ENCODE measurements at regions not wholly inside any gene's neighbourhood (a gene's known extent, or its start where the extent isn't known, plus 50 kb on each side); places are given as distances from the start of the nearest gene placed in this dataset.

DNA sequence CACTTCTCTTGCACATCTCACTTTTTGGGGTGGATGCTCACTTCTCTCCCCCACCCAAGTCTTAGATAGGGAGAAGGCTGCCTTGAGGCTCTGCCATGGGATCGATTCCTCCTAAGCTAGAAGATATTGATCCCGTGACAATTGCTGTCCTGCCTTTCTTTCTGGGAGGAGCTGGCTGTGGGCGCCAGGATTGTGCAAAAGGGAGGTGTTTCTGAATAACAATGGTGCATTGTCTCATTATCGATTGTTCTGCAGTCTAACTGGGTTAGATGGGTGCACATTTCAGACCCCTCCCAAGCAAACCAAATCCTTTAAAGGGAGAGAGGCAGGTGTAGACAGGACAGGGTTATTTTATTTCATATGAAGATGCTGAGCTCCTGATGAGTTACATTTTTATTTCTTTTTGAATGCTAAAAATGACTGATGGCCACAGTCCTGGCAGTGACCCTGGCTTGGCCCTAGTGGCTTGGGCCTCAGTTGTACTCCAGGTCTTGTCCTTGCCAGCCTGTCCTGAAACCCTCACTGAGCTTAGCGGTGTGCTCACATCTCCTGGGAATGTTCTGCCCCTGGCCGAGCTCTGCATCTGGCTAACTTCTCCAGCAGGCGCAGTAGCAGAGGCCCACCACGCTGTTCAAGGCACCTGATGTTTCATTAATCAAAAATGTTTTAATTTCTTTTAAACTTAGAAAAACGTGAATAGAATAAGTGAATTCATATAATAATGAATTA lies 99.0 kb upstream of the KAZN start:
- DNase-seq (no peak), ATAC-seq (replicated peaks in 1 of 4) (no peak)
- Mint-ChIP-seq H3K27ac (no peak overlapping the region), H3K27me3 (peaks cover 16 to 20% of the 10 kb centered on the region in 2 donors), H3K36me3 (no peaks in the 10 kb centered on the region), H3K4me3 (no peak overlapping the region), H3K4me1 (no peaks in the 10 kb centered on the region), H3K9me3 (no peaks in the 10 kb centered on the region)
- POLR2A ChIA-PET = no interaction called here
- Histone ChIP-seq H3K27ac (ENCODE audit: low read length) (no peak overlapping the region), H3K4me3 (ENCODE audit: control insufficient read depth in 1 of 2, extremely low read depth in 1 of 2, low read length in 1 of 2) (no peak overlapping the region), H3K4me1 (ENCODE audit: control insufficient read depth in 1 of 2, extremely low read depth in 1 of 2, insufficient read depth in 2 of 2, low read length in 2 of 2) (no peaks in the 10 kb centered on the region), H3K27me3 (replicated peaks in 1 of 2; ENCODE audit: control insufficient read depth in 2 of 2, extremely low read depth in 1 of 2, insufficient read depth in 2 of 2, low read length in 1 of 2) (peaks cover 0 to 2% of the 10 kb centered on the region in 2 experiments), H3K9me3 (no peaks in the 10 kb centered on the region), H3K36me3 (ENCODE audit: control insufficient read depth in 2 of 2, extremely low read depth in 1 of 2, insufficient read depth in 1 of 2, low read length in 1 of 2) (no peaks in the 10 kb centered on the region)
- CTCF ChIA-PET = no interaction called here
- WGBS (ENCODE audit: insufficient coverage) = 87% methylated on average over 3 of the region's 9 CpGs

DNA sequence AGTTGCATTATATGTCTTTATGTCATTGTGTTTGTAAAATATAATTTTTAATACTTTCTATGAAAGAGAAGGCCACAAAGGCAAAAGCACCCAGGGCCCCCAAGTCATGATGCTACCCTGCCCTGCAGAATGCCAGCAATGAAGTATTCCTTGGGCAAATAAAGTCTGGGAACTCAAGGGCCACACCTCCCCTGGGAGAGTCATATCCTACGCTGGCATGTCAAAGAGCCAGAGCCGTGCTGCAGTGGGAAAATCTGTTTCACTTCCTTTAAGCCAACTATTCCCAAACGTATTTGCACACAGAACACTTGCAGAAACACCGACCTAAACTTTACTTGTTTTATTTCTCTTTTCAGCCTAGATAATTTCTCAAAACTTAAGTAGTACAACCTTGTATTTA lies 98.4 kb upstream of the KAZN start:
- POLR2A ChIA-PET = no interaction called here
- no peaks in the 10 kb centered on the region for H3K4me1 Mint-ChIP-seq
- no peak overlapping the region for H3K4me3 Mint-ChIP-seq

DNA sequence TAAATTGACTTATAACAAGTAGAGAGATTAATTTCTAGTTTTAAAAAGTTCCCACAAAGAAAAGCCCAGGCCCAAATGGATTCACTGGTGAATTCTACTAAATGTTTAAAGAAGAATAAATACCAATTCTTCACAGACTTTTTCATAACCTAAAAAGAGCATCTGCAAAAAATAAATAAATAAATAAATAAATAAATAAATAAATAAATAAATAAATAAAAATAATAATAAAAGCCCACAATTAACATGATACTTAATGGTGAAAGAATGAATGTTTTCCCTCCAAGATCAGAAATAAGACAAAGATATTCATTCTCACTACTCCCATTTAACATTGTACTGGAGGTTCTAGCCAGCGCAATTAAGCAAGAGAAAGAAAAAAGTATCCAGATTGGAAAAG lies 97.6 kb upstream of the KAZN start:
- WGBS (ENCODE audit: insufficient coverage) = no CpG with 5 or more reads among the region's 1 CpG
- ATAC-seq (replicated peaks in 1 of 4) = no peak
- Histone ChIP-seq H3K36me3 (ENCODE audit: control insufficient read depth in 2 of 2, extremely low read depth in 1 of 2, insufficient read depth in 1 of 2, low read length in 1 of 2) (no peaks in the 10 kb centered on the region), H3K4me1 (ENCODE audit: control insufficient read depth in 1 of 2, extremely low read depth in 1 of 2, insufficient read depth in 2 of 2, low read length in 2 of 2) (no peaks in the 10 kb centered on the region), H3K27ac (ENCODE audit: low read length) (no peak overlapping the region), H3K27me3 (replicated peaks in 1 of 2; ENCODE audit: control insufficient read depth in 2 of 2, extremely low read depth in 1 of 2, insufficient read depth in 2 of 2, low read length in 1 of 2) (peaks cover 0 to 2% of the 10 kb centered on the region in 2 experiments), H3K9me3 (no peaks in the 10 kb centered on the region), H3K4me3 (ENCODE audit: control insufficient read depth in 1 of 2, extremely low read depth in 1 of 2, low read length in 1 of 2) (no peak overlapping the region)
- DNase-seq = no peak
- Mint-ChIP-seq H3K27me3 (peaks cover 8 to 13% of the 10 kb centered on the region in 2 donors), H3K27ac (no peak overlapping the region), H3K4me3 (no peak overlapping the region), H3K9me3 (no peaks in the 10 kb centered on the region), H3K36me3 (no peaks in the 10 kb centered on the region), H3K4me1 (no peaks in the 10 kb centered on the region)
- ChIA-PET POLR2A (no interaction called here), CTCF (no interaction called here)

More for the DNA sequence above, 98.4 kb upstream of the KAZN start:
- Mint-ChIP-seq H3K36me3 (no peaks in the 10 kb centered on the region), H3K9me3 (no peaks in the 10 kb centered on the region), H3K27me3 (peaks cover 13 to 16% of the 10 kb centered on the region in 2 donors), H3K27ac (no peak overlapping the region)
- CTCF ChIA-PET = no interaction called here
- no peak overlapping the region for H3K4me3 ChIP-seq (ENCODE audit: control insufficient read depth in 1 of 2, extremely low read depth in 1 of 2, low read length in 1 of 2)
- H3K27me3 ChIP-seq (replicated peaks in 1 of 2; ENCODE audit: control insufficient read depth in 2 of 2, extremely low read depth in 1 of 2, insufficient read depth in 2 of 2, low read length in 1 of 2) = peaks cover 0 to 2% of the 10 kb centered on the region in 2 experiments
- ATAC-seq (replicated peaks in 1 of 4) = no peak
- H3K9me3 ChIP-seq = no peaks in the 10 kb centered on the region
- no peaks in the 10 kb centered on the region for H3K4me1 ChIP-seq (ENCODE audit: control insufficient read depth in 1 of 2, extremely low read depth in 1 of 2, insufficient read depth in 2 of 2, low read length in 2 of 2)
- no peaks in the 10 kb centered on the region for H3K36me3 ChIP-seq (ENCODE audit: control insufficient read depth in 2 of 2, extremely low read depth in 1 of 2, insufficient read depth in 1 of 2, low read length in 1 of 2)
- no peak for DNase-seq
- WGBS (ENCODE audit: insufficient coverage) = 53% methylated on average over 2 of the region's 4 CpGs
- no peak overlapping the region for H3K27ac ChIP-seq (ENCODE audit: low read length)

DNA sequence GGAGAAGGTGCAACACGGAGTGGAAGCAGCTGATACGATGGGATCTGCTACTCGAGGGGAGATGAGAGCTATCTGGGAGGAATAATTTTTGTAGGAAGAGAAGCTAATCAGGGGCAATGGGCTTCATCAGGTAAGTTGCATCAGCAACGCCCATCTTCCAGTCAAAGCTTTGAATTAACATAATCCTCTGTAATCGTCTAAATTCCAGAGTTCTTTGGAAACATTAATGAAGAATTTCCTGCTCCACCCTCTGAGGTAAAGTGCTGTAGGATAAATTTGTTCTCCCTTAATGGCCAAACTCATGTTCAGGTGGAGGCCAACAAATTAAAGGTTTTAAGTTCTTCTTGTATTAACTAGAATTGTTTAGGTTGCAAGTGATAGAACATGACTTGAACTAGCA lies 94.0 kb upstream of the KAZN start:
- Histone ChIP-seq H3K27ac (ENCODE audit: low read length) (no peak overlapping the region), H3K4me1 (ENCODE audit: control insufficient read depth in 1 of 2, extremely low read depth in 1 of 2, insufficient read depth in 2 of 2, low read length in 2 of 2) (no peaks in the 10 kb centered on the region), H3K27me3 (replicated peaks in 1 of 2; ENCODE audit: control insufficient read depth in 2 of 2, extremely low read depth in 1 of 2, insufficient read depth in 2 of 2, low read length in 1 of 2) (peaks cover 0 to 4% of the 10 kb centered on the region in 2 experiments), H3K9me3 (no peaks in the 10 kb centered on the region), H3K36me3 (ENCODE audit: control insufficient read depth in 2 of 2, extremely low read depth in 1 of 2, insufficient read depth in 1 of 2, low read length in 1 of 2) (no peaks in the 10 kb centered on the region), H3K4me3 (ENCODE audit: control insufficient read depth in 1 of 2, extremely low read depth in 1 of 2, low read length in 1 of 2) (no peak overlapping the region)
- Mint-ChIP-seq H3K27ac (no peak overlapping the region), H3K4me3 (no peak overlapping the region), H3K4me1 (no peaks in the 10 kb centered on the region), H3K9me3 (no peaks in the 10 kb centered on the region), H3K27me3 (peaks cover 0 to 5% of the 10 kb centered on the region in 2 donors), H3K36me3 (no peaks in the 10 kb centered on the region)
- CTCF ChIA-PET = no interaction called here
- 50% methylated on average over 1 of the region's 5 CpGs for WGBS (ENCODE audit: insufficient coverage)
- POLR2A ChIA-PET = no interaction called here
- ATAC-seq (replicated peaks in 1 of 4) = no peak
- no peak for DNase-seq

DNA sequence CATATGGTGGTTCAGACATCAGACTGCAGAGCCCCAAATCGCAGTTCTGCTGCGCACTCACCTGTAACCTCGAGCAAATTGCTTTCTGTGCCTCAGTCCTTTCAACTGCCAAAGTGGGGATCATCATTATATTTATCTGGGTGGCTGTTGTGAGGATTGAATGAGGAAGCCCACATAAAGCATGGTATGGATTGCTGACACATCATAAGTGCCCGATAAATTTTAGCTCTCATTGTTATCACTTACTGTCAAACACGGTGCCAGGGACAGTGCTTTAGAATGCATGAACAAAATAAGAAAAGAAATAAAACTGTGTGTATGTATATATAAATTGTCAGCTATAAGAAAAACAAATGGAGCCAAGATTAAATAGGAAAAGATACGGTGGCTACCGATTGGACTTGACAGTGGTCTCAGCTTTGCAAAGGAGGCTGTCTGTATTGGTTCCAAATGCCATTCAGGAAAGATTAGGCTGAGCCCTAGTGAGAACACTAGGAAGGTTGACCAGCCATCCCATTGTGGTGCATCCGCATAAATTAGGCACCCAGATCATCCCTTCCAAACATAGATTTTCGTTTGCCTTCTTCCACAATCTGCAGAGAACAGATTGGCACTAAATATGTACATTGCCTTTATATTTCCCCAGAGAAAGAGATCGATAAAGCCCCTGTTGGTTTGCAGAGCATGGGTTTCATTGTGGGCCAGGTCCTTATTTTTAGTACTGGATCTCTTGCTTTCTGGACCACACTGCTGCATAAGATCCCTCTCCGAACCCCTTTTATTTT lies 91.8 kb upstream of the KAZN start:
- Mint-ChIP-seq H3K27me3 (peaks cover 0 to 3% of the 10 kb centered on the region in 2 donors), H3K4me3 (no peak overlapping the region), H3K36me3 (no peaks in the 10 kb centered on the region), H3K4me1 (no peaks in the 10 kb centered on the region), H3K27ac (no peak overlapping the region), H3K9me3 (no peaks in the 10 kb centered on the region)
- H3K4me1 ChIP-seq (ENCODE audit: control insufficient read depth in 1 of 2, extremely low read depth in 1 of 2, insufficient read depth in 2 of 2, low read length in 2 of 2) = no peaks in the 10 kb centered on the region
- no peaks in the 10 kb centered on the region for H3K36me3 ChIP-seq (ENCODE audit: control insufficient read depth in 2 of 2, extremely low read depth in 1 of 2, insufficient read depth in 1 of 2, low read length in 1 of 2)
- 89% methylated on average over 6 of the region's 11 CpGs for WGBS (ENCODE audit: insufficient coverage)
- DNase-seq (no peak), ATAC-seq (replicated peaks in 1 of 4) (no peak)
- no peak overlapping the region for H3K4me3 ChIP-seq (ENCODE audit: control insufficient read depth in 1 of 2, extremely low read depth in 1 of 2, low read length in 1 of 2)
- H3K27ac ChIP-seq (ENCODE audit: low read length) = no peak overlapping the region
- ChIA-PET POLR2A (no interaction called here), CTCF (no interaction called here)
- H3K9me3 ChIP-seq = no peaks in the 10 kb centered on the region
- H3K27me3 ChIP-seq (replicated peaks in 1 of 2; ENCODE audit: control insufficient read depth in 2 of 2, extremely low read depth in 1 of 2, insufficient read depth in 2 of 2, low read length in 1 of 2) = peaks cover 0 to 2% of the 10 kb centered on the region in 2 experiments

DNA sequence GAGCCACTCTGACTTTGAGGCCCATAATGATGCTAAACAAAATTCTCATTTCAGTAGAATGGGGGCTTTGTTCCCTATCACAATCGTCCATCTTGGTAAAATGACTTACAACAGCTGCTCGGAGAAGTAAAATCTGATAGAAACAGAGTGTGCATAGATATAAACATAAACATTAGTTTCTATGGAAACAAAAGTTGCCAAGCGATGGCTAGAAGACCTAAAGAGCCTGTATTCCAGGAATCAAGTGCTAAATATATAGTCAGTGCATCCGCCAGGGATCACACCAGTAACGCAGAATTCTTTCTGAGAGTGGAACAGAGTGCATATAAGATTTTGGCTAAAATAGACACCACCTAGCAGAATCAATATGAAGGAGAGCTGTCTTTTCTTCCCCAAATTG lies 91.2 kb upstream of the KAZN start:
- DNase-seq (no peak), ATAC-seq (replicated peaks in 1 of 4) (no peak)
- ChIA-PET CTCF (no interaction called here), POLR2A (no interaction called here)
- H3K9me3 Mint-ChIP-seq = no peaks in the 10 kb centered on the region
- H3K27ac ChIP-seq (ENCODE audit: low read length) = no peak overlapping the region
- H3K4me1 Mint-ChIP-seq = no peaks in the 10 kb centered on the region
- H3K27ac Mint-ChIP-seq = no peak overlapping the region
- H3K27me3 ChIP-seq (replicated peaks in 1 of 2; ENCODE audit: control insufficient read depth in 2 of 2, extremely low read depth in 1 of 2, insufficient read depth in 2 of 2, low read length in 1 of 2) = peaks cover 0 to 2% of the 10 kb centered on the region in 2 experiments
- no peak overlapping the region for H3K4me3 ChIP-seq (ENCODE audit: control insufficient read depth in 1 of 2, extremely low read depth in 1 of 2, low read length in 1 of 2)
- H3K36me3 Mint-ChIP-seq = no peaks in the 10 kb centered on the region
- H3K36me3 ChIP-seq (ENCODE audit: control insufficient read depth in 2 of 2, extremely low read depth in 1 of 2, insufficient read depth in 1 of 2, low read length in 1 of 2) = no peaks in the 10 kb centered on the region
- 70% methylated on average over 2 of the region's 5 CpGs for WGBS (ENCODE audit: insufficient coverage)
- no peak overlapping the region for H3K4me3 Mint-ChIP-seq
- H3K27me3 Mint-ChIP-seq = peaks cover 0 to 3% of the 10 kb centered on the region in 2 donors
- H3K4me1 ChIP-seq (ENCODE audit: control insufficient read depth in 1 of 2, extremely low read depth in 1 of 2, insufficient read depth in 2 of 2, low read length in 2 of 2) = no peaks in the 10 kb centered on the region
- no peaks in the 10 kb centered on the region for H3K9me3 ChIP-seq

Measured in T-cell (primary cell).